ENCODE measurements at regions not wholly inside any gene's neighbourhood (a gene's known extent, or its start where the extent isn't known, plus 50 kb on each side); places are given as distances from the start of the nearest gene placed in this dataset.

DNA sequence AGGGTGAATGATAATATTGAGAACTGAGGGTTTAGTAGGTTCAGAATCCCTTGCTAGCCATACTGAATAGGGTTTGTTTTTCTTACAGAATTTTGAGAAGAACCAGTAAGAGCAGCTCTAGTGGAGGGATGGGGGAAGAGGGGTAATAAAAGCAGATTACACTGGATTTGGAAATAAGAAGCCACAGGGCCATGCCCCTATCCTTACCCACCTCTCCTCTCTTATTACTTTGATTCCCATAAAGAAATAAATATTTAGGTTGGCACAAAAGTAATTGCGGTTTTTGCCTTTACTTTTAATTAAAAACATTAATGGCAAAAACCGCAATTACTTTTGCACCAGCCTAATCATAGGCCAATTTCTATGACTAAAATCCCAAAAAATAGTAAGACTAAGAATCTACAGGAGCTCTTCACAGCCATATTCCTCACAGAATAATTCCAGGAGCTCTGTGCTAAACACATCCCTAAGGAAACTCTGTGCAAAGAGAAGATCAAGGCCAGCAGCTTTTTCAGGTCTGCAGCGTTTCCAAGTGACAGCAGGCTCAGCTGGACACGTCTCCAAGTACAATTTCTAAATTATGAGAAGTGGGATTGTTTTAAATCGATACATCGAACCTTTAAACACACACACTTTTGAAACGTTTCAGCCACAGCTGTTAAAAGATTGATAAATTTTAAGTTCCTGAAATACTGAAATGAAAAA is 58.4 kb upstream of the RTN4 start:
- TF ChIP-seq, protein P1, sequence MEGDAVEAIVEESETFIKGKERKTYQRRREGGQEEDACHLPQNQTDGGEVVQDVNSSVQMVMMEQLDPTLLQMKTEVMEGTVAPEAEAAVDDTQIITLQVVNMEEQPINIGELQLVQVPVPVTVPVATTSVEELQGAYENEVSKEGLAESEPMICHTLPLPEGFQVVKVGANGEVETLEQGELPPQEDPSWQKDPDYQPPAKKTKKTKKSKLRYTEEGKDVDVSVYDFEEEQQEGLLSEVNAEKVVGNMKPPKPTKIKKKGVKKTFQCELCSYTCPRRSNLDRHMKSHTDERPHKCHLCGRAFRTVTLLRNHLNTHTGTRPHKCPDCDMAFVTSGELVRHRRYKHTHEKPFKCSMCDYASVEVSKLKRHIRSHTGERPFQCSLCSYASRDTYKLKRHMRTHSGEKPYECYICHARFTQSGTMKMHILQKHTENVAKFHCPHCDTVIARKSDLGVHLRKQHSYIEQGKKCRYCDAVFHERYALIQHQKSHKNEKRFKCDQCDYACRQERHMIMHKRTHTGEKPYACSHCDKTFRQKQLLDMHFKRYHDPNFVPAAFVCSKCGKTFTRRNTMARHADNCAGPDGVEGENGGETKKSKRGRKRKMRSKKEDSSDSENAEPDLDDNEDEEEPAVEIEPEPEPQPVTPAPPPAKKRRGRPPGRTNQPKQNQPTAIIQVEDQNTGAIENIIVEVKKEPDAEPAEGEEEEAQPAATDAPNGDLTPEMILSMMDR (conservative IDR thresholded peaks at IDR 0.05): no peak
- TF ChIP-seq ZFX (IDR thresholded peaks at IDR 0.05): no peak

DNA sequence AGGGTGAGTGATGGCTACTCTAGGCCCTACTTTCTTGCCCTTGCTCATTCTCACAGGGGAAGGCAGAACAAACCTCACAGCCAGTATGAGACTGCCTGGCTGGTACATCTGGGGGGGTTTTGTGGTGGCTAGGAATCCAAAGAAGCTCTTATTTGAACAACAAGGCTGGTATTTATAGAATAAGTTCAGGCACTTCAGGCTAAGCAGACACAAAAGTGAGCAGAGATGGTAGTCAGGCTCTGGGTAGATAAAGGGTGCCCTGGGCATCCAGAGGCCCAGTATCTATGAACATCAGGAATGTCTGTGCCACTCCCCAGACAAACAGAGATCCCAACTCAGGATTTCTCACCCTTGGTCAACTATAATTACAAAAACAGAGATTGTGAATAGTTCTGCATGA is 57.2 kb upstream of the RTN4 start:
- no peak overlapping the region for H3K27ac ChIP-seq
- no peak for TF ChIP-seq ZFX (IDR thresholded peaks at IDR 0.05)
- TF ChIP-seq, protein P1 (conservative IDR thresholded peaks at IDR 0.05): no peak

More for the DNA sequence above, 58.4 kb upstream of the RTN4 start:
- H3K27ac ChIP-seq: no peak overlapping the region

DNA sequence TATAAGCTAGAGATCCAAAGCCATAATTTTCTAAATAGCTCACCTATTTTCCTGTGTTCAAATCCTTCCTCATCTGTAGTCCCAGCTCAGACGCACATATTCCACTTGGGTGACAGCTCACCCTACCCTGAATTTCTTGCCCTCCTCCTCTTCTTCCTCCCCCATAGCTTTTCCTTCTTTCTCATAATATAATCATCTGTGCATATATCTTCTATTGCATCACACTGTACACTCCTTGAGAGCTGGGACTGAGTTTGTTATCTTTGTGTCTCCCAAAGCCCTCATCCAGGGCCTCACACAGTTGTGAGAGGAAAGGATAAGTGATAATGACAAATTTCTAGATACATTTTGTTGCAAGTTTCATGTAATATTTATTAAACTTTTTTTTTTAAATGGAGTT is 55.9 kb upstream of the RTN4 start:
- H3K27ac ChIP-seq: no peak overlapping the region
- TF ChIP-seq ZFX (IDR thresholded peaks at IDR 0.05): no peak
- TF ChIP-seq, protein P1 (conservative IDR thresholded peaks at IDR 0.05): no peak

DNA sequence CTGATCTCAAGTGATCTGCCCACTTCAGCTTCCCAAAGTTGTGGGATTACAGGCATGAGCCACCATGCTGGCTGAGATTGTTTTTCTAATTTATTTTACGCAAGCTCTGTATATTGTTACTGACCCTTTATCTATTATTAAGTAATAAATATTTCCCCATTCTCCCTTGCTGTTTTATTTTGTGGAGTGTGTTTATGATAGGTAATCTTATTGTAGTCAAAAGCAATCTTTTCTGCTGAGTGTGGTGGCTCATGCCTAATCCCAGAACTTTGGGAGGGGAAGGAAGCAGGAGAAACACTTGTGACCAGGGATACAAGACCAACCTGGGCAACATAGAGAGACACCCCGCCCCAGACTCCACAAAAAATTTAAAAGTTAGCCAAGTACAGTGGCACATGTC is 55.2 kb upstream of the RTN4 start:
- TF ChIP-seq, protein P1 (conservative IDR thresholded peaks at IDR 0.05): no peak
- TF ChIP-seq ZFX (IDR thresholded peaks at IDR 0.05): no peak
- H3K27ac ChIP-seq: no peak overlapping the region

DNA sequence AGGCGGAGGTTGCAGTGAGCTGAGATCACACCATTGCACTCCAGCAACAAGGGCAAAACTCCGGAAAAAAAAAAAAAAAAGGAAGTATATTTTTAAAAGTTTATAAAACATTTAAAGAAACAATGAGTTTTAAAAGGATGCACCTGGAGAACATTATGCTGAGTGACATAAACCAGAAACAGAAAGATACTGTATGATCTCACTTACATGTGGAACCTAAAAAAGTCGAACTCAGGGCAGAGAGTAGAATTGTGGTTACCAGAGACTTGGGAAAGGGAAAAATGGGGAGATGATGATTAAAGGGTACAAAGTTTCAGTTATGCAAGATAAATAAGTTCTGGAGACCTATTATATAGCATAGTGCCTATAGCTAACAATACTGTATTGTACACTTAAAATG is 52.8 kb upstream of the RTN4 start:
- H3K27ac ChIP-seq: no peak overlapping the region
- TF ChIP-seq, protein P1 (conservative IDR thresholded peaks at IDR 0.05): no peak
- no peak for TF ChIP-seq ZFX (IDR thresholded peaks at IDR 0.05)

DNA sequence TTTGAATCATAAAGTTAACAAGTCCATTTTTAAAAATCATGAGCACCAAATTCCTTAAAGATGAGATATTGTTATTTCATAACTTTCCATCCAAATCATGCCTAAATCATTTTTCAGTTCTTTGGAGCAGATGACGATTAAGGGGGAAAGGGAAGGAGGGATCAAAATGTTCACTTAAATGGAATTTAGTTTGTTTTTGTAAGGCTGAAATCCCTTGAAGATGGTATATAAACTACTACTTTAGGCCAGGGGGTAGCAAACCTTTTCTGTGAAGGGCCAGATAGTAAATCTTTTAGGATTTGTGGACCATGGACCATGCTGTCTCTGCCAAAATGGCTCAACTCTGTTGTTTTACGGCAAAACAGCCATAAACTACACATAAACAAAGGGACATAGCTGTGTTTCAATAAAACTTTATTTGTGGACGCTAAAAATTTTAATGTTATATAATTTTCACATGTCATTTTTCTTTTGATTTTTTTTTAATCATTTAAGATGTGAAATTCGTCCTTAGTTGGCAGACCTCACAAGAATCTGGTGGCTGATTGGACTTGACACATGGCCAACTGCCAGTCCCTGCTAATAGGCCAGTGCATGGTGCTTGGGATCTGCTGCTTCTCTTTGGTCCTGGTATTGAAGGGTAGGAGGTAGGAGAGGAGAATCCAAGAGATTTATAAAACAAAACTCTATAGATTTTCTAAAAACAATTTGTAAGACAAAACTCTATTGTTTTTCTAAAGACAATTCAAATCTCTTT is 52.0 kb upstream of the RTN4 start:
- no peak overlapping the region for H3K27ac ChIP-seq

DNA sequence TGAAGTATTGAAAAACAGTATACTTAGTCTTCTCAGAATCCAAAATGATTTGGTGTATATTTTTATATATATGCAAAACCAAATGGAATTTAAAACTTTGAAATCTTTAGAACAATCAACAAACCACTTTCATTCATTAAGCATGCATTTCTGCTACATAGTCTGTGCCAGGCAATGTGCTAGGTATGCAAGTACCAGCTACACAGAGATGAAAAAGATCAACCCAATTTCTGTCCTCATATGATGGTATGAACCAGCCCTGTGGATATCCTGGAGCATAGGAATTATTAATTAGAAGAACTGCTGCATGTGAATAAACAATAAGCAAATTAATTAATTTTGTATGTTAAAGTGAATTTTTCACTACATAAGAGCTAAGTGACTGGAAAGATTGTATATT is 51.2 kb upstream of the RTN4 start:
- TF ChIP-seq ZFX (IDR thresholded peaks at IDR 0.05): no peak
- TF ChIP-seq, protein P1 (conservative IDR thresholded peaks at IDR 0.05): no peak
- H3K27ac ChIP-seq: no peak overlapping the region

More for the DNA sequence above, 52.0 kb upstream of the RTN4 start:
- TF ChIP-seq ZFX (IDR thresholded peaks at IDR 0.05): no peak
- TF ChIP-seq, protein P1 (conservative IDR thresholded peaks at IDR 0.05): no peak
